HFFc6 (cell line): ENCODE measurements at regions not wholly inside any gene's neighbourhood (a gene's known extent, or its start where the extent isn't known, plus 50 kb on each side); places are given as distances from the start of the nearest gene placed in this dataset.

ENCODE experiments used
- DNase-seq: peaks from one replicate; pipeline ENCODE4 v3.0.0-alpha.2; 2018
- H3K27ac Mint-ChIP-seq: 2 replicates; pipeline ENCODE4 v1.8.0; 2020; ENCODE audit warnings: mild to moderate bottlenecking, mixed read lengths
- H3K27me3 Mint-ChIP-seq: 2 replicates; pipeline ENCODE4 v1.8.0; 2021; ENCODE audit warnings: mild to moderate bottlenecking, moderate library complexity, mixed read lengths; ENCODE audit not compliant: insufficient read depth
- H3K36me3 Mint-ChIP-seq: 2 replicates; pipeline ENCODE4 v1.8.0; 2021; ENCODE audit warnings: low read depth, mixed read lengths
- H3K4me1 Mint-ChIP-seq: 2 replicates; pipeline ENCODE4 v1.8.0; 2020; ENCODE audit warnings: low read depth, mixed read lengths
- H3K4me3 Mint-ChIP-seq: 2 replicates; pipeline ENCODE4 v1.8.0; 2020; ENCODE audit warnings: mild to moderate bottlenecking, moderate library complexity, mixed read lengths
- H3K9me3 Mint-ChIP-seq: 2 replicates; pipeline ENCODE4 v1.8.0; 2020; ENCODE audit warnings: mild to moderate bottlenecking, mixed read lengths
- CTCF ChIP-seq: fragments of 200-600 bp; sonication (generic); IDR thresholded peaks from 2 replicates; pipeline ENCODE4 v1.5.0; 2021; ENCODE audit warnings: antibody characterized with exemption, mild to moderate bottlenecking

- no peak overlapping the region for H3K27ac Mint-ChIP-seq
These were observed 284.6 kb upstream of the TLE4 start for GRCh38 chr9:79286992-79287707.

DNA sequence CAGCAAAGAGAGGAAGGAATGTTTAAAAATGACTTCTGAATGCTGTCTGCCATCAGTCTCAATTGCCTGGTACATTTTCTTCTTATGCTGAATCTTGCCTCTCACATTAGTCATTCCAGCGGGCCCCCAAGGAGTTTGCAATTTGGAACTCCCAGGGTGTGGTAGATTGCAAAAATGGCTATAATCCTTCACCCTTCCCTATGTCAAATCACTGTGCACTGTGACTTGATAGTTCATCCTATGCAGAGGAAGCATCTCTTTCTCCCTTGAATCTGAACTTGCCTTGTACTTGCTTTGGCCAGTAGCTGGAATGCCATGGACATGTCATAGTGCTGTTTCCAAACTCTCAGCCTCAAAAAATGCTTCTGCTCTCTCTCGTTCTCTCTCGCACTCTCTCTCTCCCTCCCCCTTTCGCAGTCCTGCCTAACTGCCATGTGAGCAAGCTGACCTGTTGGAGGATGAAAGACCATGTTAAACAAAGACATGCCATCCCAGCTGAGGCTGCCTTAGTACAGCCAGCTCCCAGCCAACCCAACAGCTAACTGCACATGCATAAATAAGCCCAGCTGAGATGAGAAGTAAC lies 284.0 kb upstream of the TLE4 start:
- H3K27me3 Mint-ChIP-seq: no peaks in the 10 kb centered on the region; the same call in 1 of the 2 replicates
- no peak overlapping the region for H3K4me3 Mint-ChIP-seq

More at GRCh38 chr9:79286992-79287707, 284.6 kb upstream of the TLE4 start:
- Mint-ChIP-seq H3K4me1 (peaks cover 14% of the 10 kb centered on the region), H3K27me3 (no peaks in the 10 kb centered on the region; the same call in 1 of the 2 replicates), H3K36me3 (no peaks in the 10 kb centered on the region), H3K4me3 (no peak overlapping the region), H3K9me3 (no peaks in the 10 kb centered on the region)
- no peak for DNase-seq
- no peak for TF ChIP-seq CTCF

DNA sequence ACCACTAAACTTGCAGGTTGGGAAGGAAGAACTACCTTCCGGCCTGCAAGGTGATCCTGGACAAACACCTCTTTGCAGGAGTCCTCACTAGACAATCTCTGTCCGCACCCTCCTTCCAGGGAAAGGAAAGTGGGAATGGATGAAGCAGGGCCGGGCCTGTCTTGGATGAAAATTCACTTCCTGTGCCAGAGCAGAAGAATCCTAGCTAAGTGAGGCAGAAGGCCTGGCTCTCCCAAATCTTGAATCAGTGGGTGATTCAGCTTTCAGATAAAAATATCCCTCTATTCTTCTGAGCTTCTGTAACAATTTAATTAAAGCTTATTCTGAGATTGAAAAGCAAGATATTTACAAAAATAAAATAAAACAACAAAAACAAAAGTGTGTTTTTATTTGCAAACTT lies 281.9 kb upstream of the TLE4 start:
- no peaks in the 10 kb centered on the region for H3K36me3 Mint-ChIP-seq
- H3K27ac Mint-ChIP-seq: no peak overlapping the region
- peaks cover 14% of the 10 kb centered on the region for H3K4me1 Mint-ChIP-seq
- H3K27me3 Mint-ChIP-seq: no peaks in the 10 kb centered on the region; the same call in 1 of the 2 replicates
- H3K4me3 Mint-ChIP-seq: no peak overlapping the region
- H3K9me3 Mint-ChIP-seq: no peaks in the 10 kb centered on the region
- no peak for DNase-seq
- TF ChIP-seq CTCF: no peak

More for the DNA sequence above, 284.0 kb upstream of the TLE4 start:
- Mint-ChIP-seq H3K27ac (no peak overlapping the region), H3K9me3 (no peaks in the 10 kb centered on the region), H3K4me1 (peaks cover 14% of the 10 kb centered on the region), H3K36me3 (no peaks in the 10 kb centered on the region)
- TF ChIP-seq CTCF: no peak
- DNase-seq: peak; percentile 21

DNA sequence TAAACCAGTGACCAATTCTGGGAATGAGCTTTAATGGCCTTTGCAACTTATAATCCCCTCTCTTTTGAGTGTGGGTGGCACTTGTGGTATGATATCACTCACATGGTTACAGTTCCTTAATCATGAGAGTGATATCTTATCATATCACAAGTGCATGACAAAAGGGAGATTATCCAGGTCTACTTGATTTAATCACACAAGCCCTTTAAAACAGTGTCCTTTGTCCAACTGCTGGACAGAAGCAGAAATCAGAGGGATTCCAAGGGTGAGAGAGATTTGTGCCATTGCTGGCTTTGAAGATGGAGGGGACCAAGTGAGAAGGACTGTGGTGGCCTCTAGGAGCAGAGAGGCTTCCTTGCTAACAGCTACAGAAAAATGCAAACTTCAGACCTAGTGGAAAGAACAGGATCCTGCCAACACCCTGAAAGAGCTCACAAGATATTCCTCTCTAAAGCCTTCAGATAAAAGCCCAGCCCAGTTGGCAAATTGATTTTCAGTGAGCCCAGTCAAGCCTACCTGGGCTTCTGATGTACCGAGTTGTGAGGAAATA lies 279.0 kb upstream of the TLE4 start:
- H3K36me3 Mint-ChIP-seq: no peaks in the 10 kb centered on the region
- TF ChIP-seq CTCF: no peak
- no peak for DNase-seq
- no peaks in the 10 kb centered on the region; the same call in 1 of the 2 replicates for H3K27me3 Mint-ChIP-seq
- no peak overlapping the region for H3K27ac Mint-ChIP-seq
- H3K9me3 Mint-ChIP-seq: no peaks in the 10 kb centered on the region
- peaks cover 4% of the 10 kb centered on the region for H3K4me1 Mint-ChIP-seq
- H3K4me3 Mint-ChIP-seq: no peak overlapping the region

DNA sequence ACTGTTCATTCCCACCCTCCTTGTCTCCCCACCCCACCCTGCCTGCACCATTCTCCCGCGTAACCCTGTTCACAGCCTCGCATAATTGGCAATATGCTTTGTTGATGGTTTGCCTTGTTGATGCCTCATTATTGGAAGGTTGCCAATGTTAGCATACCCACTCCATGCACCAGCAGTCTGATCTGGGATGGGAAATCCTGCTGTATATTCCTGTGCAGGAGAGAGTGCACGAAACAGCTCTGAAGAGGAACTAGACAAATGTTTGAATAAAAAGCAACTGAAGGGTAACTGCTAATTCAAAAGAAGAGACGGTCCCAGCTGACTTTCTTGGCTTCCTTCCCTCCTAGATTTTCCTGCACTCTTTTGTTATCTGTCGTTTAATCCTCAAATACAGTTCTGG lies 271.7 kb upstream of the TLE4 start:
- Mint-ChIP-seq H3K4me3 (no peak overlapping the region), H3K9me3 (no peaks in the 10 kb centered on the region), H3K36me3 (no peaks in the 10 kb centered on the region), H3K27ac (no peak overlapping the region), H3K4me1 (peaks cover 11% of the 10 kb centered on the region), H3K27me3 (no peaks in the 10 kb centered on the region; the same call in 1 of the 2 replicates)
- TF ChIP-seq CTCF: no peak
- DNase-seq: no peak
